SW 1271 (cell line): ENCODE measurements at regions not wholly inside any gene's neighbourhood (a gene's known extent, or its start where the extent isn't known, plus 50 kb on each side); places are given as distances from the start of the nearest gene placed in this dataset.
"Not testable (repeated sequence)": the region's sequence is repeated elsewhere in the genome, so short reads cannot be mapped to it uniquely, and the experiment has no call there.

ENCODE experiments used
- DNase-seq, 2 experiments: peaks; one replicate each; lab custom pipeline; 2025; lab: John Stamatoyannopoulos, UW

GRCh38 chr6:80508885-80509630 is 402.6 kb downstream of the BCKDHB start:
- DNase-seq = no peak

DNA sequence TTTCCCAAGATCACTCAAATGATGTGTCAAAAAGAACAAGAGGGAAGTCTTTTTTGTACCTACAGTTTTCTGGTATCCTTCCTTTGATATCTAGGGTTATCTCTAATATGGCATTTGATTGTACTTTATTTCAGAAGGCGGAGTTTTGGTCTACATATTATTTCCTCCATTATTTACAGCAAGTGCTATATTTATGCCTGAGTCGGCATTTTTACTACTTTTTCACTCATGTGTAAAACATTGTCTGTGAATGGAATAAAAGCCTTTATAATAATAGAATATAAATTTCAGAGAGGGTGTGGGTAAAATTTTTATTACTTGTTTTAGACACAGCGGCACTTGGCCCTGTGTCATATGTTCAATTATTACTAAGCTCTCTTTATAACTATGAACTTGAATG is 398.4 kb downstream of the BCKDHB start:
- DNase-seq = no peak

DNA sequence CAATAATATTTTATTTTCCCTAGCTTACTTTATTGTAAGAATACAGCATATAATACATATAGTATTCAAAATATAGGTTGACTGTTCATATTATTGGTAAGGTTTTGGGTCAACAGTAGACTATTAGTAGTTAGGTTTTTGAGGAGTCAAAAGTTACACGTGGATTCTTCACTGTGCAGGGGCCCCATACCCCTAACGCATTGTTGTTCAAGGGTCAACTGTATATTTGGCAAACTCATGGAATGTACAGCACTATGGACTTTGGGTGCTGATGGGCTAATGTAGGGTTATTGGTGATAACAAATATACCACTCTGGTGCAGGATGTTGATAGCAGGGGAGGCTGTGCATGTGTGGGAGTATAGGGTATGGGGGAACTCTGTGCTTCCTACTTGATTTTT is 397.2 kb downstream of the BCKDHB start:
- no peak for DNase-seq

GRCh38 chr6:80502871-80503270 is 396.4 kb downstream of the BCKDHB start:
- no peak for DNase-seq

DNA sequence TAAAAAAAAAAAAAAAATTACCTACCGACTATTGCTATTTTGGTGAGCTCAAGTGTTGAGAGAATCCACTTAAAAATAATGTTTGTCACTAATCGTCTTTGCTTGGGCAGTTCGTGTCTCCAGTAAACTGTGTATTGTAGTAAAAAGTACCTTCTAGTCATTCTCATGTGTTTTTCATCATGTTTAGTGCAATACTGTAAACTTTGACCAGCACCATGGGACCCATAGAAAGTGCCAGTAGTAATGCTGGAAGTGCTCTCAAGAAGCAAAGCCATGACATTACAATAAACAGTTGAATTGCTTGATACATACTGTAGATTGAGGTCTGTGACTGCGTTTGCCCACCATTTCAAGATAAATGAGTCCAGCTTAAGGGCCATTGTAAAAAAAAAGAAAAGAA is 395.2 kb downstream of the BCKDHB start:
- DNase-seq = no peak

- not testable (repeated sequence) for DNase-seq
Observed at GRCh38 chr6:80497696-80498486, 391.4 kb downstream of the BCKDHB start.

DNA sequence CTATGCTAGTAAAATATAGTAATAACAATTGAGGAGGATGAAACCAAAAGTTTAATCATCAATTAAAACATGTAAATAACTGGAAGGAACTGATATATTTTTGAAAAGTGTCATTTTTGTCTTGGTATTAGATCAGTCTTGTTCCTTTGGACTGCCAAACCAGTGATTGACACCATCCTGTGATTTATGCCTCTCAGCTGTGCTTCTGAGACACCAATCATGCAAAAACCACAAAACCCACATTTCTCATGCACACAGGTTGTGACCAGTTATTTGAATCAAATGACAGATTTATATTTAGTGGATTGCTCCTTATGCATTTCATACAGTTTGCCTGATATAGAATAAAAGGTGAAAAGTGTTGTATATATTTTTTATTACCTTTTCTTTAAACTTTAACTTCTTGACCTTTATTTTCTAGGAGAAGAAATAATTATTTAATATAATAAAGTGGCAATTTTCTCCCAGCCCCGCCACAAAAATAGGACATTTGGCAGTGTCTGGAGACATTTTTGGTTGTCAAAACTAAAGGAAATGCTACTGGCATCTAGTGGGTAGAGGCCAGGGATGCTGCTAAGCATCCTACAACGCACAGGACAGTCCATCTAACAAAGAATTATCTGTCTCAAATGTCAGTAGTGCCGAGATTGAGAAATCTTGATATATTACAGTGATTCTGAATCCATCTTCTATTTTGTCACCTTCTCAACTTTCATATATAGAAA is 383.6 kb downstream of the BCKDHB start:
- no peak for DNase-seq

- no peak for DNase-seq
Observed at GRCh38 chr6:80488190-80488589, 381.7 kb downstream of the BCKDHB start.

GRCh38 chr6:80485494-80485893 is 379.0 kb downstream of the BCKDHB start:
- not testable (repeated sequence) for DNase-seq

DNA sequence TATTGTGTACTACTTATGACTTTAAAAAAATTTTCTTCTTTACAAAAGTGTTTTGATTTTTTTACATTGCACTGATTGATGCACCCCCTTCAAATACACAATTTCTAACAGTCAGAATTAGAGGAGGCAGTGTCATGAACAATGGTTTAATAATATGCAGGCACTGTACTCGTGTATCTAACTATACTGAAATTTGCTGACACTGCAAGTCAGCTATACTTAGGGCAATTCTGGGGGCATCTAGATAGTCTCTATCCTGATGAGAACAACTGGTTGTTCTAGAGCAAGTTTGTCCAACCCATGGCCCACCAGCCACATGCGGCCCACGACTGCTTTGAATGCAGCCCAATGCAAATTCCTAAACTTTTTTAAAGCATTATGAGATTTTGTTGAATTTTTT is 375.6 kb downstream of the BCKDHB start:
- no peak for DNase-seq

DNA sequence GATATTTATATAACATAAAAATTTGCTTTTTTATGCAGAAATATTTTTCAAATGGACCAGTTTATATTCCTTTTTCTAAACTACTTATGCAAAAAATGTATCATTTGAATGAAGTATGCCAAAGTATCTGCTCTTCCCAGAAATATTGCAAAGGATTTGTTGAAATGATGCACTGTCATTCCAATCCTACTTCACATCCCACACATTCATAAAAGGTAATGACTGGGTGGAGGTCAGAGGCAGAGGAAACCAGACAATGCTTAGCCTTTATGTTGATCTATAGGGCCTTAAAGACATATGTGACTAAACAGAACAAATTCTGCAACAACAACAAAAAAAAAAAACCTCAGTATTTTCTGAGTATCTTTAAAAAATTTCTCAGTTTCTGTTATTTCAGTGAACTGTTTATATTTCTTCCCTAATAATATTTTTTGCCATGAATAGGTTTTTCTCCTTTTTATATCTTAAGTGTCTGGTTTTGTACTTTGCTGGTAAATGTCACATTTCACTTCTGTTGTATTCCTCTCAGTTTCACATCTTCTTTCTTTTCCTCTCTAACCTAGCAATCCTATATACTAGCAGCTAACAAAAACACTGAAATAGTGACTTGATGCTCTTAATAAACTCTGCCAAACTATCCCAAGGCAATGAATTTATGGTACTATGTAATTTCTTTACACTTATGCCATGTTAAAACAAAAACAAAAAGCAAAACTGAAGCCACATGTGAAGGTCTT is 374.1 kb downstream of the BCKDHB start:
- DNase-seq = no peak

DNA sequence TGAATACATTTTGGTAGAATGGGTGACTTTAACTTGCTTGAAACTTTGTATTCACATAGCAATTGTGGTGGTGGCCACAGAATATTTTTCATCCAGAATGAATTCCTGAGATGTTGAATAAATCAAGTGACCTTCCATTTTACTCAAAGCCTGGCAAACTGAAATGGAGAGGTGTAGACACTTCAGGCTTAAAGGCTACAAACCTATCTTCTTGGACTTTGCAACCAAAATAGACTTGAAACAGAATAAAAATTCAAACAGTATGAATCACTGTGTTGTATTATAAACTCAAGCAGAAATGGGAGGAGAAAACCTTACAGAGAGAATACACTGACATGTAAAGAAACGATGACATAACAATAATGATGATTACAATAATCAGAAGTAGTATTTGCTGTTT is 371.6 kb downstream of the BCKDHB start:
- no peak for DNase-seq

DNA sequence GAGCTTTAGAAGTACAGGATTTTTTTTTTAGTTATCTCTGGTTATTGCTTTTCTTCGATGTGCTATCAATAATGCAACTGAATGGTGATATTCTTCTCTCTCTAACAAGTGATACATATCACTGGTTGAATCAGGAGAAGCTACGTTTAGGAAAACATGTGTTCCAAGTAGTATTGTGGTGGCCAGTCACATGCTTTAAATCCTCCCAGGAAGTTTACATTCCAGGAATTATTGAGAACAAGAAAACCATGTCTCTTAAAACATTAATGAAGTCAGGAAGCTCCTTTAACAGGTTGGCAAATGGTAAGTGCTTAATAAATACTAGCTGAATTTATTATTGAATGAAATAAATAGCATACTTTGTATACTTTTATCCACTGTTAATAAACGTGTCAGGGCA is 371.1 kb downstream of the BCKDHB start:
- DNase-seq = no peak

DNA sequence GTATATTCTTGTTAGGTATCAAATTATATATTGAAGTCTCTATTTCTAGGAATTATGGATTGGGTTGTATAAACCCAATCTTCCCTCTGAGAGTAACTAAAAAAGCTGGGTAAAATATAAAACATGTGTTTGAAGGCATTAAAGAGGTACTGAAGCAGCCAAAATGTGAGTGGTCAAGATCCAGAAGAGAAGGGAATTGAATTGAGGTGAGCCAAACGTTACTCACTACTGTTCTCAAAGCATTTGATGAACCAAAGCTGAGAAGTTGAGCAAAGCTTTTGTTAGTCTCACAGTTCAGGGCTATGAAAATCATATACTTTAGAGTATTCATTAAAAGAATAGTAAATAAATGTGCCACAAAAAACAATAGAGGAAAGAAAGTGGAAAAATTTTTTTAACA is 365.8 kb downstream of the BCKDHB start:
- DNase-seq = no peak

GRCh38 chr6:80469977-80470376 is 363.5 kb downstream of the BCKDHB start:
- no peak for DNase-seq

DNA sequence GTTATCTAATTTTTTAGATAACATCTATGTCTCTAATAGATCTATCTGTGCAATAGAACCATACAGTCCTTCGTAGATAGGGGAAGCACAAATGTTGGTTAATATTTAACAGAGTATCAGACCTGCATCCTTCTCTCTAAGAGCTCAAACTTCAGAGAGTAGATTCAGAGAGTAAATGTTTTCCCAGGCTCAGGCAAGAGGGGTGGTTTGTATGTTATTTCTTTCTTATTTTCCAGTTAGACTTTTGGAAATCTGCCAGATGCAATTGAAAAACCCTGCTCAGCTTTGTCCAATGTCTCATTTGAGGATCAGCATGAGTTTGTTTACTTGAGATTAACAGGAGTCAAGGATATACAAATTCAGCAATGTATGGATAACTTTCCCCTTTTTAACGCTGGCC is 361.9 kb downstream of the BCKDHB start:
- DNase-seq = no peak

DNA sequence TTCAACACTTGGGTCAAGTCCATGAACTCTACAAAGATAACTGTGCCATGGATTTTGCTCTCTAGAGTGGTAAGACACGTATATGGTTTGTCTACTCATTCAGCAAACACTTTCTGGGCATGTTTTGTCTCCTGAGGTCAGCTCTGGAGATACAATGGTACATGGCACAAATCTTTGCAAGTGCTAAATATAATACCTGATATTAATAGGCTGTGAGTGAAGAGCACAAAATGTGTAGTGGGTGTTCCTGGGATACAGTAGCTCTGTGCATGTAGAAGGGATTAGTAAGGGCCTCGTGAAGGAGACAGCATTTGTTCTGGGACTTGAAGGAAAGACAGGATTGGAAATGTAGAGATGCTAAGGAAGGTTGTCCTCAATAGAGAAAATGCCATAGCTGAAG is 360.9 kb downstream of the BCKDHB start:
- DNase-seq = no peak

- DNase-seq = no peak
Observed at GRCh38 chr6:80466981-80467380, 360.5 kb downstream of the BCKDHB start.

GRCh38 chr6:80465513-80465912 is 359.0 kb downstream of the BCKDHB start:
- no peak for DNase-seq

GRCh38 chr6:80464901-80465300 is 358.4 kb downstream of the BCKDHB start:
- no peak for DNase-seq

DNA sequence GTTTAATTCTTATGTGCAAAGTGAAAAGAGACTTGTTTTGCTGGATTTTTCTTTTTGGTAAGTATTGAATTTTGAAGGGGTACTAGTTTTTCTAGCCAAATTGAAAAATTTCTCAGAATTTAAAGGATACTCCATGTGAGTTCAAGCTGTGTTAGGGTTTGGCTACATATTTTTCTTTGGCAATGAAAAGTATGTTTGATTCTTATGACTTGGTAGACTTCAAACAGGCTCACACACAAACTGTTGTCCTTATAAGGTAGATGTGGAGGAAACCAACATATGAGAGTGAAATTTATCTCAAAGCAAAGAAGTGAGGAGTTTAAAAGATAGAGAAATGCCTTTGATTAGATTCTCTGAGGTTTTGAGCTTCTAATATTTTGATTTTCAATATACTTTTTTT is 356.7 kb downstream of the BCKDHB start:
- DNase-seq = no peak

DNA sequence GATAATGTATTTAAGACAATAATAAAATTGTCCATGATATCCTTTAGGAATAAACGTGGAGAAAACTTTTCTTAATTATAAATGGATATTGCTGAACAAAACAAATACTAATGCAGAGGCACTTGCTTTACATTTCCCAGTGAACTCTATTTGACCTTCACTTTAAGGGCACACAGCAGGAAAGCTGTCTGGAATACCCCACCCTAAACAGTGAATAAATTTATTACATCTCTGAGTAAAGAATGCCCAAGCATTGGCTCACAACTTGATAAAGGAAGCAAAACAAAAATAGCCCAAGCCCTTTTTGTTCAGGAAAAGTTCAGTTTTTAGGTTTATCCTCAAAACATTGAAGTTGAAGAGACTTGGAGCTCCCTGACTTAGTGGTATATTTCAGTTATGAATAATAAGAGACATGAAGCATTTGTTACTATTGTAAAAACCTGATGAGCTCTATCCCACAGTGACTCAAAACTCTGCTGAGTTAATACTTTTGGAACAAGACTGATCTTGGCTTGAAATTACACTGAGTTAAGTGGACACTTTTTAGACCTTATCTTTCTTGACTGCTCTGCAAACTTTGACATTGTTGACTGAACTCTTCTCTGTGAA is 353.9 kb downstream of the BCKDHB start:
- DNase-seq = no peak
